ENCODE measurements at regions not wholly inside any gene's neighbourhood (a gene's known extent, or its start where the extent isn't known, plus 50 kb on each side); places are given as distances from the start of the nearest gene placed in this dataset.

GRCh38 chrX:6748595-6748994 is 213.7 kb upstream of the VCX3A start:
- TF ChIP-seq CTCF (IDR thresholded peaks at IDR 0.05) (no peak), EP300 (IDR thresholded peaks at IDR 0.05) (no peak)

Data from tibial nerve (tissue), 4 donors.